ENCODE measurements at regions not wholly inside any gene's neighbourhood (a gene's known extent, or its start where the extent isn't known, plus 50 kb on each side); places are given as distances from the start of the nearest gene placed in this dataset.

DNA sequence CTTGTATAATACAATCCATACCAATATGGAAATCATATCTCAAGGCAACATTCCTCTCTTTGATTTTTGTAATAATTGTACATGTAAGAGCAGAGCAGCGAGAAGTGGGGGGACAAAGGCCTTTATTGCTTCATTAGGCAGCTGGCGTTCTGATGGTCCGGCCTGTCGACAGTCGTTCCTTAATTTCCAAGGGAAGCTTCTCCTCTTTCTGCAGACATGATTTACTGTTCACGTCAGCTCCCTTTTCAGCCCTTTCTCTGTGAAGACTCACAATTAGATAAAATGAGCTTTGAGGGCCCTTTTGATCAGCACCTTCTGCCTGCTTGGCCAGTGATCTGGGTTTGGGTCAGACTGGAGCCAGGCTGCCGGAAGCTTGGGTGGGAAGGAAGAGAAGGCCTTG lies 65.6 kb upstream of the CTBP2 start:
- no peaks in the 10 kb centered on the region for H4K20me1 ChIP-seq (ENCODE audit: insufficient read depth)
- no peak for ATAC-seq
- intact Hi-C loops (cut with micrococcal nuclease), result no loop called here
- no peaks in the 10 kb centered on the region for H3K36me3 ChIP-seq (ENCODE audit: control insufficient read depth in 1 of 2, insufficient read depth in 2 of 2, low read length in 2 of 2)
- H3K9ac ChIP-seq (ENCODE audit: low read length), result no peak overlapping the region
- H3K9me2 ChIP-seq (ENCODE audit: insufficient read depth), result no peaks in the 10 kb centered on the region
- no peak overlapping the region for H2AFZ ChIP-seq (ENCODE audit: low read depth, low read length, poor library complexity, severe bottlenecking)
- H3K4me1 ChIP-seq (ENCODE audit: control insufficient read depth in 1 of 2, insufficient read depth in 2 of 2, low read length in 2 of 2), result peaks cover 2 to 11% of the 10 kb centered on the region in 2 experiments
- no peak overlapping the region for H3K4me2 ChIP-seq (ENCODE audit: low read length)
- no peaks in the 10 kb centered on the region for H3K9me3 ChIP-seq (ENCODE audit: control insufficient read depth in 1 of 2, insufficient read depth in 1 of 2, low read depth in 1 of 2, low read length in 2 of 2)
- TF ChIP-seq POLR2A (IDR thresholded peaks at IDR 0.05; ENCODE audit: borderline replicate concordance, extremely low read depth, insufficient read depth, insufficient read length), result no peak
- no peak for TF ChIP-seq ZBTB33 (IDR thresholded peaks at IDR 0.05; ENCODE audit: extremely low read depth, insufficient replicate concordance, low read length)
- no peak for TF ChIP-seq YY1 (IDR thresholded peaks at IDR 0.05; ENCODE audit: extremely low read depth, insufficient replicate concordance, low read depth, low read length)
- TF ChIP-seq FOSL1 (IDR thresholded peaks at IDR 0.05; ENCODE audit: low read depth), result no peak
- TF ChIP-seq EZH2phosphoT487 (IDR thresholded peaks at IDR 0.05; ENCODE audit: borderline replicate concordance), result no peak
- no peak for TF ChIP-seq SIN3A (IDR thresholded peaks at IDR 0.05; ENCODE audit: low read depth)
- TF ChIP-seq, protein P1, sequence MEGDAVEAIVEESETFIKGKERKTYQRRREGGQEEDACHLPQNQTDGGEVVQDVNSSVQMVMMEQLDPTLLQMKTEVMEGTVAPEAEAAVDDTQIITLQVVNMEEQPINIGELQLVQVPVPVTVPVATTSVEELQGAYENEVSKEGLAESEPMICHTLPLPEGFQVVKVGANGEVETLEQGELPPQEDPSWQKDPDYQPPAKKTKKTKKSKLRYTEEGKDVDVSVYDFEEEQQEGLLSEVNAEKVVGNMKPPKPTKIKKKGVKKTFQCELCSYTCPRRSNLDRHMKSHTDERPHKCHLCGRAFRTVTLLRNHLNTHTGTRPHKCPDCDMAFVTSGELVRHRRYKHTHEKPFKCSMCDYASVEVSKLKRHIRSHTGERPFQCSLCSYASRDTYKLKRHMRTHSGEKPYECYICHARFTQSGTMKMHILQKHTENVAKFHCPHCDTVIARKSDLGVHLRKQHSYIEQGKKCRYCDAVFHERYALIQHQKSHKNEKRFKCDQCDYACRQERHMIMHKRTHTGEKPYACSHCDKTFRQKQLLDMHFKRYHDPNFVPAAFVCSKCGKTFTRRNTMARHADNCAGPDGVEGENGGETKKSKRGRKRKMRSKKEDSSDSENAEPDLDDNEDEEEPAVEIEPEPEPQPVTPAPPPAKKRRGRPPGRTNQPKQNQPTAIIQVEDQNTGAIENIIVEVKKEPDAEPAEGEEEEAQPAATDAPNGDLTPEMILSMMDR (IDR thresholded peaks at IDR 0.05 in 2 of 3, conservative IDR thresholded peaks at IDR 0.05 in 1 of 3; ENCODE audit: borderline replicate concordance in 1 of 3, insufficient read depth in 1 of 3, low read depth in 2 of 3, low read length in 2 of 3), result no peak
- TF ChIP-seq ZFX (IDR thresholded peaks at IDR 0.05), result no peak
- no peak for TF ChIP-seq CEBPB (IDR thresholded peaks at IDR 0.05; ENCODE audit: low read depth)
- no peak for TF ChIP-seq CBX3 (IDR thresholded peaks at IDR 0.05; ENCODE audit: low read depth)
- no peak for TF ChIP-seq EZH2 (IDR thresholded peaks at IDR 0.05)
- H3K27me3 ChIP-seq (ENCODE audit: insufficient read depth, low read length), result 0 out of 2 replicates have a peak, but pooled peaks cover 3% of the 10 kb centered on the region
- CTCF ChIA-PET, result no interaction called here
- no TSS peak for BruUV-seq (replicated peaks)
- H3K4me3 ChIP-seq (replicated peaks in 1 of 2; ENCODE audit: low read depth in 1 of 2, low read length in 2 of 2), result no peak overlapping the region
- no peak for DNase-seq (ENCODE audit: low read depth, low spot score)
- RAD21 ChIA-PET (ENCODE audit: low non-redundant PET in 1 of 2, low total read pairs in 2 of 2, uncharacterized antibody in 2 of 2, unreplicated experiment in 2 of 2), result no interaction called here
- POLR2A ChIA-PET, result no interaction called here
- no peaks in the 10 kb centered on the region for H3K79me2 ChIP-seq (ENCODE audit: insufficient read depth, low read length)
- no peak overlapping the region for H3K27ac ChIP-seq (ENCODE audit: low read depth, low read length)

Measured in HCT116 (cell line).